GM18508 (cell line): ENCODE measurements at regions not wholly inside any gene's neighbourhood (a gene's known extent, or its start where the extent isn't known, plus 50 kb on each side); places are given as distances from the start of the nearest gene placed in this dataset.
"Not testable (repeated sequence)": the region's sequence is repeated elsewhere in the genome, so short reads cannot be mapped to it uniquely, and the experiment has no call there.

ENCODE experiments used
- ATAC-seq: cut with Tn5 transposase; IDR thresholded peaks from one replicate; pipeline ENCODE4 v1.9.1; 2021; ENCODE audit warnings: moderate number of reproducible peaks; ENCODE audit not compliant: insufficient read depth, unreplicated experiment

DNA sequence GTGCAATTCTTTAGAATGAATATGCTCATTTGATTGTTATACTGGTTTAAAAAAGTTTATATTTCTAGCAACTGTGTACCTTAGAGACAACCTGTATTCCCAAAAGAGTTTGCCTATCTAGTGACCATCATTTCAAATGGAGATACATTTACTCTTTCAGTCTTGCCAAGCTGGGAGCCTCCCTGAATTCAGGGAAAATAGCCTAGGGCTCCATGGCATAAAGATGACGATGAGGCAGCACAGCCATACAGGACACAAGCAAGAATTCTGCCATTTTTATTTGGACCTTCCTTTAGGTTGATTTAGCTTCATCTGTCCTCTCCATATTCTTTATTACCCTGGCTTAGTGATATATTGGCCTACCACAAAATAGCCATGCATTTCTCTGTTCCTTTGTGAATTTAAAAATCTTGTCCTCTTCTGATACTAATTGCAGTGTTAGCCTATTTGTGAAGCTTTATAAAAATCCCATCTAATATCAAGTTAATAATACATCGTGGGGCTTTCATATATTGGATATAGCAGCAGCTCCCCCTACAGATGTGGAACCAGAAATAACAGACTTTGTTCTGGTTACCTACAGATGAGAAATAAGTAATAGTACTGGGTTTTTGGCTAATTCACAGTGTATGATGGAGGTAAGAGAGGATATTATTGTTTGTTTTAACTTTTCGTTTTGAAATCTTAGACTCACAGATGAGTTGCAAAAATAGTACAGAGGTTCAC is 1661.9 kb upstream of the PIK3C3 start:
- ATAC-seq, result no peak

DNA sequence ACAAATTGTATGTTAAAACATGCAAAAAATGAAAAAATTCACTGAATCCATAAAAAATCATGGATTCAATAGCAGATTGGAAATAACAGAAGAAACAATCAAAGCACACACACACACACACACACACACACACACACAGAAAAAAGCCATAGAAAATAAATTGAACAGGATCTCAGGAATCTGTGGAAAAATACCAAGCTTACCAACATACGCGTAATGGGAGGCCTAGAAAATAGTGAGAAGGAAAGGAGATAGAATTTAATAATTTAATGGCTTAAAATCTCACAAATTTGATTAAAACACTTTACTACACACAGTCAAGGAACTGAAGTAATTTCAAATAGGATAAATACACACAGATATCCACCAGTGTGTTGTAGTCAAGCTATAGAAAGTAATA is 1671.5 kb upstream of the PIK3C3 start:
- no peak for ATAC-seq

DNA sequence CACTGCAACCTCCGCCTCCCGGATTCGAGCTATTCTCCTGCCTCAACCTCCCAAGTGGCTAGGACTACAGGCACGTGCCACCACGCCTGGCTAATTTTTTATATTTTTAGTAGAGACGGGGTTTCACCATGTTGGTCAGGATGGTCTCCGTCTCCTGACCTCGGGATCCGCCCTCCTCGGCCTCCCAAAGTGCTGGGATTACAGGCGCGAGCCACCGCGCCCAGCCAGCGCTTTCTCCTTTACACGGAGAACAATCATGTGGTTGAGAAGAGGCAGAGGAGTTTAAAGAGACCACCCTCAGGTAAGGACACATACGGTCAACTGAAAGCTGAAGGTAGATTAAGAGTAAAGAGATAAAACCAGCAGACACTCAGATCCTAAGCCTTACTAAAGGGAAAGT is 1673.7 kb upstream of the PIK3C3 start:
- not testable (repeated sequence) for ATAC-seq

DNA sequence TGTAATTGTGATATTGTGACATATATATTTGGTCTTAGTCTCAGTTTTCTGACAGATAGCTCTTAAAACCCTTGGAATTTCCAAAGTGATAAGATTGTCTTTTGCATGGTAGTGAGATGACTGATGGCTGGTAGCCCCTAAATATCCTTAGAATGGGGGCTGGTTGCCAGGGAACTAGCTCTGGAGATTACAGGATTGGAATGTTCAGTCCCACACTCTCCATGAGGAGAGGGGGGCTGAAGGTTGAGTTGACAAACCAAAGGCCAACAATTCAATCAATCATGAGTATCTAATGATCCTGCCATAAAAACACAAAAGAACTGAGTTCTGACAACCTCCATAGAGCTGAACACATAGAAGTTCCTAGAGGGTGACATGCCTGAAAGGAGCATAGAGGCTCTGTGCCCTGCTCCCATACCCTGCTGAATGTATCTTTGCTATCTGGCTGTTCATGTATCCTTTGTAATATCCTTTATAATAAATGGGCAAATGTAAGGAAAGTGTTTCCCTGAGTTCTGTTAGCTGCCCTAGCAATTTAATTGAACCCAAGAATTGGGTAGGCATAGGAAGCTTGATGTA is 1680.3 kb upstream of the PIK3C3 start:
- no peak for ATAC-seq

DNA sequence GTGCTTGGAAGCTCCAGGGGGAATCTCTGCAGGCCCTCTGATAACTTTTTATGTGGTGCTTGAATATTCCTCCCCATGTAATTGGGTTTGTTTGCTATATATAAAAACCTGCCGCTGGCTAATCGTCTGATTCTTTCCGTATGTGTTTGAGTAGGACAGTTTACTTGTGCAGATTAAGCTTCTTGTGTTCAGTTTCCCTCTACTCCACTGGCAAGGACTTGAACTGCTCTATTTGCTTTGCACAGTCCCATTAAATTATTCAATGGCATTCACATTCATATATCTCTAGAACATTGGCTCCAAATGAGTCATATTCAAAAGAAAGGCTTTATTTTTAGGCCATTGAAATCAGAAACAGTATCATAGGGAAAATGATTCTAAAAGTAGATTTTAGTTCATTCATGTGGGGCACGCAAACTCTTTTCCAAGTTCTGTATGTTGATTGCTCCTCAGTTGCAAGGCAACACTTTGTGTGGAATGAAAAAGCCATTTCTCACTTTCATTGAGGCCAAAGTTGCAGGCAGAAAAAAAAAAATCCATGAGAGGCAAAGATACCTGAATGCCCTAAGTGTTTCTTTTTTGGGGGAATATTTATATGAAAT is 1682.3 kb upstream of the PIK3C3 start:
- ATAC-seq, result no peak

DNA sequence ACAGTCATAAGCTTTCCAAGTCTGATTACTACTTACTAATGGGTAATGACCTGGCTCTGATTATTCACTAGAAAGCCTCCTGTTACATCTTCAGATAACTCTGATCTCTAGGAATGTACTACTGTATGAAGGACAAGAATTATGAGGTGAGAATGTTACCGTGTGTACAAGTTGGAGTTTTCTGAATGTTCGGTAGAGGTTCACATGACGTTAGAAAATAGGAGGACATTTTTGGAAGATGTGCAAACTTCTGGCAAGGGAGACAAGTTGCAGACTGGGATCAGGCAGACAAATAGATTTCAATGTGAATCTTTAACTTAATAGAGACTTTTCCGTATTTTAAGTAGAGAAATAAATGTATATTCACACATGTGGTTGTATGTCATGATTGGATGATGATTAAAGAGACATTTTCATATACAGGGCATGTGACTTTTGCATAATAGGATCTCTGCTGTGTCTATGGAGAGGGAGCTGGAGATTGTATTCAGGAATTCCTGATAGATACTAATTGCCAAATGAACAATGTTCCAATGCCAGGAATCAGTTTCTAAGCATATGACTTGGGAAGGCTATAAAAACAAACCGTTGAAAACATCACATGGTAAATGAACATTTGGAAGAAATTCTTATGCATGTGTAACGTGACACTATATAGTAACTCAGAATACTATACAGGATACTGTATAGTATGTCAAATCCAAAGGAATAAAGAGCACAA is 1695.8 kb upstream of the PIK3C3 start:
- ATAC-seq, result no peak

DNA sequence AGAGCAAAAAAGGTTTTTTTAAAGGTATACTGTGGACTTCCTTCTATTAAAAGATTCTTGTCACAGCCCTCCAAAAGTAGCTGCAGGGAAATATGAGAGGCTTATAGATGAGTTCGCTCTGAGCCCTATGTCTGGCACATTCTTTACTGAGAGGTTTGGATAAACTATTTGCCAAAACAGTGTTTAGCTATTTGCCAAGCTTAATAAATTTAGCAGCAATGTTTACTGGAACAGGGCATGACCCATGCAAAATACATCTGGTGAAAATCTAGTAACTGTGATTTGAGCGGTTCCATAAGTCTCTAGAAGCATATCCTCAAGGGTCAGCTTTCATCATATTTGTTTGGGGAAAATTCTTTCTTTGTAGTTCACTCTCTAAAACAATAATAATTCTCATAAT is 1696.7 kb upstream of the PIK3C3 start:
- no peak for ATAC-seq

DNA sequence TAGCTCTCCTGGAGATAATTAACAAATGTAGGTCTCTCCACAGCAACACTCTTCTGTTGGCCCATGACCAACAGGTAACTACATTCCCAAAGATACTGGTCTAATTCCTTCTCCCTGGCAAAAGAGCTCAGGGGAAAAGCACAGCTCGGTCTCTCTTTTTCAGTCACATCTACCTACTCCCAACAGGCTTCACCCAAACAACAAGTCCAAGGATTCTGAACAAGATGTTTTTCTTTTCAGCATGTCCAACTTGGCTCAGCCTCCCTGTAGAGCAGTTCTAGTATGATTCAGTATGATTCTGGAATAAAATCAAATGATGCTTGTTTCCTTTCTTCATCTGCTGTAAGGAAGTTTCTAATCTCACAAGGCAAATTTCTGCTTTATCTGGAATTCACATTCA is 1704.8 kb upstream of the PIK3C3 start:
- no peak for ATAC-seq

DNA sequence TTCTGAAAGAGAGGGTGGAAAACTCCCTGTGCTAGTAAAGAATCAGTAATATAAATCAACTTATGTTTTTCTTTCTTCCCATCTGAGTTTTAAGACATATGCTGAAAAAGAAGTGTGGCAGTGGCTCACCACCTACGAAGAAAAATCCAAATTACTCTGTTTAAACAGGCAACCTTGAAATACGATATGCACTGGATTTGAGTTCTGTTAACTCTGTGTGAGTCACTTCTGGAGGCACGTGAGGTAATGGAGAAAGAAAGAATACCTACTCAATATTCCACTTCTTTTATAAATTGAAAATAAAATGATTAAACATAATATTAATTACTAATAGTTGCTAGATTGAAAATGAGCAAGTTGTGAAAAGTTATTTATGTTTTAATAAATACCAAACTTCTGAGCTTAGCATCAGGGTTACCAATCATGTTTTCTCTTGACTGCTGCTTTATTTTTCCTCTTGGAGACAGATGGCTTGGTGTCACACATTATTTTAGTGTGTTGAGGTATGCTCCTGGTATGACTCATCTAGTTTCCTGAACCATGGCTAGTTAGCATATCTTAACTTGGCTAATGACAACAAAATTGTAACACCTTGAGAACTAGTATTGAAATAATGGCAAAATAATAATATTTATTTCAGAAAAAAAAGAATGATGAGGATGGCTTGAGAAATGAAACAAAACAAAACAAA is 1705.5 kb upstream of the PIK3C3 start:
- no peak for ATAC-seq

DNA sequence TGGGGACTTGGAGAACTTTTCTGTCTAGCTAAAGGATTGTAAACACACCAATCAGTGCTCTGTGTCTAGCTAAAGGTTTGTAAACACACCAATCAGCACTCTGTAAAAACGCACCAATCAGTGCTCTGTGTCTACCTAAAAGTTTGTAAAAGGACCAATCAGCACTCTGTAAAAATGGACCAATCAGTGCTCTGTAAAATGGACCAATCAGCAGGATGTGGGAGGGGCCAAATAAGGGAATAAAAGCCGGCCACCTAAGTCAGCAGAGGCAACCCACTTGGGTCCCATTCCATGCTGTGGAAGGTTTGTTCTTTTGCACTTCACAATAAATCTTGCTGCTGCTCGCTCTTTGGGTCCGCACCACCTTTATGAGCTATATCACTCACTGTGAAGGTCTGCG is 1709.4 kb upstream of the PIK3C3 start:
- not testable (repeated sequence) for ATAC-seq

DNA sequence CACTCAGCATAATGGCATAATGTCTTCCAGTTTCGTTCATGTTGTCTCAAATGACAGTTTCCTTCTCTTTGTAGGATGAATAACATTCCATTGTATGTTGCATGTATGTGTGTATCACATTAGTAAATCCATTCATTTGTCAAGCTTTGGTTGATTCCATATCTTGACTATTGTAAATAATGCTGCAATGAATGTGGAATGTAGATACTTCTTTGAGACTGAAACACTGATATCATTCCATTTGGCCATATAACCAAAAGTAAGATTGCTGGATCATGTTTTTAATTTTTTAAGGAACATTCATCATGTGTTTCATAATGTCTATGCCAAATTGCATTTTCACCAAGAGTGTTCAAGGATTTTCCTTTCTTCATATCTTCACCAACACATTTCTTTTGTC is 1711.4 kb upstream of the PIK3C3 start:
- ATAC-seq, result no peak

DNA sequence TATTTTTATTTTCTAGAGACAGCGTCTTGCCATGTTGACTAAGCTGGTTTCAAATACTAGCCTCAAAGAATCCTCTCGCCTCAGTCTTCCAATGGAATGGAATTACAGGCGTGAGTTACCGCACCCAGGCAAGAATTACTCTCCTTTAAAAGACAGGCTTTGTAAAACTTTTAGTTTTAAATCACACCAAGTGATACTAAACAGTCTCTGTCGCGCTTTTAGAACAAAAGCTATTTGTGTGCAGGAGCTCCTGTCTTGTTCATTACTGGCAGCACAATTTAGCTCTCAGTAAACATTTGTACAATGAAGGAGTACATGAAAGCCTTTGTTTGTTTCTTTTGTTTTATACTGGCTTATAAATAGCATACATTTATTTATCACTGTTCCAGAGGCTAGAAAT is 1719.2 kb upstream of the PIK3C3 start:
- no peak for ATAC-seq

DNA sequence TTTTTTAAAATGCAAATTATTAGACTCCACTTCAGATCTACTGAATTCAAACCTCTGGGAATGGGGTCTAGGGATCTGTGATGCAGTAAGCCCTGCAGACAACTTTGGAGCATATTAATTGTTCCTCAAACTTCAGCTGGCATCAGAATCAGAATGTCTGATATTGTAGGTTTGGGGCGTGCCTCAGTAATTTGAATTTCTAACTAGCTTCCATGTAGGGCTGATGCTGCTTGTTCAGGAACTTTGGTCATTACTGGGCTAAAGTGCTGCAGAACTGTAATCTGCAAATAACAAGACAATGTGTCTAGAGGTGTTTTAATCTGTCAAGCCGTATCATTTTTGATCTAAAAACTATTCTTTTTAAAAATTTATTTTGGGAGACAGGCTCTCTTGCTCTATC is 1719.7 kb upstream of the PIK3C3 start:
- no peak for ATAC-seq

DNA sequence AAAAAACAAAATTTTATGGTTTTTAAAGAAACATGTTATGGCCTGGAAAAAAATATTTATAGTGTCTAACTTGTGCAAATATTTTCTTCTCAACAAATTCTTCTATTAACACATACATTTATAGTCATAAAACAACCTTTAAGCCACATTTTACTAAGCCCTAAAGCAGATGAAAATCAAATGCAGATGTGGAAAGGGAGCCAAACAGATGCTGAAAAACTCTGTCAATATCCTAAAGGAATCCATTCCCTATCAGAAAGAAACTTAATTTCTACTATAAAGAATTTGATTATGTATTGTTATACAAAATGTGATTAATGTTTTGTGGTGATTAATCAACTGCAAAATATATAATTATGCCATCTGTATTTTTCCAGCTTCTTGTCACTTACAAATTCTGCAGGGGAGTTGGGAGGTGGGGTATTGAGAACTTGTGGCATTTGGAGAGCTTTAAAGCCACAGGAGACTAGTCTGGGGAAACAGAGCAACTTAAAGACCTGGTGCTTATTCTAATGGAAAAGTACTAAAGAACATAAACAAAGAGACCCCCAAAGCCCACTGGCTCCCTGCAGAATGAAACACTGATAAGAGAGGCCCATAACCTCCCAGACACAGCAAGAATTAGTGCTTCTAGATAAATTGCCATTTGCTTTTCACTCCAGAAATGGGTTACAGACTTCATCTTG is 1721.0 kb upstream of the PIK3C3 start:
- no peak for ATAC-seq

DNA sequence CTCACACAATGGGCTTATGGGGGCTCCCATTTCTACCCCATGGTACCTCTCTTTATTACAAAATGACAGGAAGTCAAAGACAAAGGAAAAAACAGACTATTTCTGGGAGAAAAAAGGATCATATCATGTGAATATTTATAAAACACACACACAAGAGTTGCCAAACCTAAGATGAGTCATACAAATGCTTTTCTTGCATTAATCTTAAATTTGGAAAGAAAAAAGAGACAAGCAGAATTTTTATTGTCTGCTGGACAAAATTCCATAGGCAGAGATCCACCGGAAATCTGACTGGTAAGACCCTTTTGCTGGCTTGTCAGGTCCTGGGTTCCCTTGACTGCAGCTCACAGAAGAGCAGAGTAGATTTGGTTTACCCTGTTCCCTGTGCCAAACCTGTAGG is 1732.3 kb upstream of the PIK3C3 start:
- ATAC-seq, result no peak

DNA sequence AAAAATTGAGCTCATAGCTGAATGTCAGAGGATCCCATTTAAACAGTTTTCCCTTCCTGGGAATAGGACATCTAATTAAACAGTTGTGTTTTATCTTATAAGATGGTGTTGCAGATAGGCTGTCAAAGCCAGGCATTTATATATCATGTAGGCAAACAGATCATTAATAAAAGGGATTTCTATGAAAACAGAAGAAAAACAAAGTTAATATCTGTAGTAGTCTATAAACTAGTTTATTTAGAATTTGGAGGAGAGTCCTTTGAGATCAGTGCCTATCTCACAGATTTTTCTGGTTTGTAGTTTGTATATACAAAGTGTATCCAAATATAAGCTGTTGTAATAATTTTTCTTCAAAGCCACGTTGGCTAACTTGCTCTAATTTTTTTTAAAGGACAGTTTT is 1738.2 kb upstream of the PIK3C3 start:
- no peak for ATAC-seq

DNA sequence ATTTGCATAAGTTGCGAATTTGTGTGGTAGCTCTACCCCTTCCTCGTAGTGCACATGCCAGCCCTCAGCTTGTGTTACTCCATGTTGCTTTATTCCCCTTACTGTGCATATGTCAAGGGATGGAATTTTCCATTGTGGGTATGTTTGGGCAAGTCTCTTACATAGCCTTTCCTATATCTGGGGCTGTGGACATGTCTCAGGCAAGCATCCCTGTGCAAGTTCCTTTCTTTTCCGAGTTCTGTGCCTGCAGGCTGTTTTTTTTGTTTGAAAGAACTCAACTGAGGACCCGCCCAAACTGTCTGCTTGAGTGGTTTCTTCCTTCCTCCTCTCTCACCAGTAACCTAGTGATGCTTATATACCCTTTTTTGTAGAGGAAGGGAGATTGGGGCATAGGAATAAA is 1739.1 kb upstream of the PIK3C3 start:
- ATAC-seq, result no peak

DNA sequence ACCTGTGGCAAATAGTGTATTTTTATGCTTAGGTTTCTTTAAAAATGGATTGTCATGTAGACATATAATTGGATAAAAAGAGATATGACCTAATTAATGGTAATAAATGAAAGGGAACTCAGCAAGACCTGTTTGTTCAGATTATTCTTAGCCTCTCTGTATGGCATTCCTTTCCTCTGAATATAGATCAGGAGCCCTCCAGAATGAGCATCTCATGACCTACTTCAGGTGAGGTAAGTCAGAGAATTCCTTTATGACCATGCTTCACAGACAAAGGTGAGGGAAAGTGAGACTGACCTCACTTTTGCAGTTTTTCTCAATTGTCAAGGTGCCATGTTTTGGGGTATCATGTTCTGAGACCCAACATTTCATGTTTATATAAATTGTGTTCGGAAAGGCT is 1744.3 kb upstream of the PIK3C3 start:
- ATAC-seq, result no peak

DNA sequence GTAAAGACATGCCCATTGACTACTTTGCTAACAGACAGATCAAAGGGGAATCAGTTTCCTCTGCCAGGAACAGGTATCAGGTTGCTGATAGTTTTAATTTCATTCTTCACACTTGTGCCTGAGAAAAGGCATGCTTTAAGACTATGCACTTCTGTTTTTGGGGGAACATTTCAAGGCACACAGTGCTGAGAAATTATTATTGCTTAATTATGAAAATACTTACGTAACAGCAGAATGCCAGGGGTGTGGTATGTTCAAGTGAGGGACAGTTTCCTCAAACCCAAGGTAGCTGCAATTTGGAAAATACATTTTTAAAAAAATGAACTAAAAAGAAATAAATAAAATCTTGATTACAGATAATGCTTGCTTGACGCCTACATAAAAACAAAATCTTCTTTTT is 1746.1 kb upstream of the PIK3C3 start:
- ATAC-seq, result no peak

DNA sequence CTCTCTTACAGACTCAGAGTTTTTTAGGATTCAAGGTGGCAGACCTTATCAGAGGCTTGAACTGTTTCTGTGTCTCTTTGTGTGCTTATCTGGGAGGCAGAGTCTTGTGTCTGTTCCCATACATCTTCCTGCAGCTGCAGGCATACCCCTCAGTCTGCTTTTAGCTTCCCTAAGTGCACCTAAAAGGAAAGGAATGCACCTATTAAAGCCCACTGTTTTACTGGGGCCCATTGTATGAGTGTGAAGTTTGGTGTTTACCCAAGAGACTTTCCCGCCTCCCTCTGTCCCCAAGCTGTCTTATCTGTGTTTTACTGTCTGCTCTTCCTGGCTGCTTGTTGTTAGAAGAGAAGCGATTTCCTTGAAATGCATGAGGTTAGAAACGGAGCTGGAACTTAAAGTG is 1757.3 kb upstream of the PIK3C3 start:
- ATAC-seq, result no peak
